A204.1 (cell line): ENCODE measurements at regions not wholly inside any gene's neighbourhood (a gene's known extent, or its start where the extent isn't known, plus 50 kb on each side); places are given as distances from the start of the nearest gene placed in this dataset.

Experiments used
- FAIRE-seq: peaks from 2 replicates; lab custom pipeline; 2012; peaks lifted over from hg19 to GRCh38; lab: Jason Lieb, UNC

DNA sequence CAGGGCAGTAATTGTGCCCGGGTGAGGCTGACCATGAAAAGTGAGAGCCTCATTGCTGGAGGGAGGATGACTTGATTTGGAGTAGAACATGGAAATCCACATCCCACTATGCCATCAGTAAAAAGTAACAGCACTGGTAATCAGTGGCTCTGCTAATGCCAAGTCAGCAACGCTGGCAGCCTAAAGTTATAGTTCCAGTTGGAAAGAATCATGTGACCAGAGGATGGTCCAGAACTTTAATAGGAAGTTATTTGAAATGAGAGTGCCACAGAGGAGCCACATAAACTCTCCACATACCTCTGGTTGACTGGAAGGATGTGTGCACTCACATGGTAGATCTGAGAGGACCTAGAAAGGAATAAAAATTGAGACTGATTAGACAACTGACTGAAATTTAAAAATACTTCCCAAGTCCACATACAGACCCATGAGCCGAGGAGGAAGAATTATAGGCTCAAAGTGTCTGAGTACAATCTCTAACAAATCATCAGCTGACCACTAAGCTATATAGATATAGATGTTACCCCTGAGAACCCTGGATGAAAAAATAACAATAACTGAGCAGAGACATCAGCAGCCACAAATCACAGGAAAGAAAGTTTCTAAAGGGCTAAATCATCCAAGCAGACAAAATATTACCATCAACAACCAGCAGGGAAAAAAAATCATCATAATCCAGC is 346.8 kb downstream of the STK39 start:
- FAIRE-seq: no peak

DNA sequence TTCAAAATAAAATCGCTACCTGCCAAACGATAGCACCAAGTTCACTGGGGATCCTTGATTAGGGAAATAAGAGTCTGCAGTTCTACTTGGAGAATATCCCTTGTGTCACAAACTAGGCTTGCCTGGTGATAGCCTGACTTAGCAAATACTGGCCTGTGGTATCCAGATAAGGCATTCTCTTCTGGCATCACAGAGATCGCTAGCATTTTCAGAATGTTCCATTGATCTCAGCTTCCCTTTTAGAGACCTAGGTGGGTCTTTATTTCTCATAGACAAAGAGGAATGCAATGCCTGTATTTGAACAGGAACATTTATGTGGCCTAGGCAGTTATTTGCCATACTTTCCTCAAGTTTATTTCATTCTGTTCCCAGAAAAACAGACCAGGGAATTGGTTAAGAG is 349.1 kb downstream of the STK39 start:
- FAIRE-seq: no peak

GRCh38 chr2:167891841-167892240 is 355.6 kb downstream of the STK39 start:
- no peak for FAIRE-seq

DNA sequence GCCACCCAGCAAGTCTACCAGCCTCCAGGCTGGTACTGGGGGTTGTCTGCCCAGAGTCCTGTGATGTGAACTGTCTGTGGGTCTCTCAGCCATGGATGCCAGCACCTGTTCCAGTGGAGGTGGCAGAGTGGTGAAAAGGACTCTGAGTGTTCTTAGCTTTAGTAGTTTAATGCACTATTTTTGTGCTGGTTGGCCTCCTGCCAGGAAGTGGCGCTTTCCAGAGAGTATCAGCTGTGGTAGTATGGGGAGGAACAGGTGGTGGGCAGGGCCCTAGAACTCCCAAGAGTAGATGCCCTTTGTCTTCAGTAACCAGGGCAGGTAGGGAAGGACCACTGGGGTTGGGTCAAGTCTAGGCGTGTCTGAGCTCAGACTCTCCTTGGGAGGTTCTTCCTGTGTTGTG is 356.7 kb downstream of the STK39 start:
- no peak for FAIRE-seq

- FAIRE-seq: no peak
These were observed 367.0 kb downstream of the STK39 start for GRCh38 chr2:167880415-167880814.

DNA sequence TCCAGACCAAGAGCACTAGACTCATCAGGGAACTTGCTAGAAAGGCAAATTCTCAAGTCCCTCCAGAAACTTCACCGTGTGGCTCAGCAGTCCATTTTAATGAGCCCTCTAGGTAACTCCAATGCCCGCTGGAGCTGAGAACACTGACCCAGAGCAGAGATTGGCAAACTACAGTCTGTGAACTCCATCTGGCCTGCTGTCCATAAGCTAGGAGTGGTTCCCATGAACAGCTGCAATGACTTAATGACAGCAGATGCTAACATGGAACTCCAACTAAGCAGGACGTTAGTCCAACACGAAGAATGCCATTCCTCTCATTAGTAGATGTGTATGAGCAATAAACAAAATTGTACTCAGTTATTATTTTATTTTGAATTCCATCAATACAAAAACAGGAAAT is 371.9 kb downstream of the STK39 start:
- FAIRE-seq: no peak

GRCh38 chr2:167874812-167875211 is 372.6 kb downstream of the STK39 start:
- FAIRE-seq: no peak

DNA sequence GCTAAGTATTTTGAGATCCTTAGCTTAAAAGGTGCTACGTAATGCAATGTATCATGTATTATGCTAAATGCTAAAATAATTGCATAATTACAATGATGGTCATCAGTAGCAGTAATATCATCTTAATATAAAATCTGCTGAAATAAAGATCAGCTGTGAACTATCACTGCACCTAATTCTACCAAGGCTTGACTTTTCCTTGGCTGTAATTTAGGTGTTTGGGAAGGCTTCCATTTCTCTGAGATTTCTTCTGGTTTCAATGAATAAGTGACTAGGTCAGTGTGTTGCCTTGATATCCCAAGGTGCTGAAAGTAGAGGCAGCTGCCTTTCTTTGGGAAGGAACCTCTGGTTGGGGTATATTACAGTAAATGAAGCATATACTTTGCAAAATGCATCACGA is 376.1 kb downstream of the STK39 start:
- no peak for FAIRE-seq

- FAIRE-seq: no peak
These were observed 378.2 kb downstream of the STK39 start for GRCh38 chr2:167869200-167869599.

GRCh38 chr2:167863377-167863776 is 384.0 kb downstream of the STK39 start:
- FAIRE-seq: no peak

DNA sequence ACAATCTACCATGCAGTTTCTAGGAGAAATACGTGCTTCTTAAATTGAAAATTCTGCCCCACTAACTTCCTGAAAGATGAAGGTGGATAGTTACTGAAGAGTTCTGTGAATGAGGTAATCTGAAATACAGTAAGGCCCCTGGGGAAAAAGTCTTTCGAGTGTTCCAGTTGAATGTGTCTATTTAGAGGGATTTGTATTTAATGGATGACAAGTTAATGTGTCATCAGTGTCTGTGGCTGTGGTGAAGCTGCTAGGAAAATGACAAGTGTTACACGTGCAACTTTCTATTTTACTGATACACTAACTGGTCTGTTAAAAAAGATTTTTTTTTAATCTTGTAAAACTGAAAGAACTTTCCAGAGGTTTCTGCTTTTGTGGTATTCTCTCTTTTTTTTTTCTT is 384.6 kb downstream of the STK39 start:
- no peak for FAIRE-seq

DNA sequence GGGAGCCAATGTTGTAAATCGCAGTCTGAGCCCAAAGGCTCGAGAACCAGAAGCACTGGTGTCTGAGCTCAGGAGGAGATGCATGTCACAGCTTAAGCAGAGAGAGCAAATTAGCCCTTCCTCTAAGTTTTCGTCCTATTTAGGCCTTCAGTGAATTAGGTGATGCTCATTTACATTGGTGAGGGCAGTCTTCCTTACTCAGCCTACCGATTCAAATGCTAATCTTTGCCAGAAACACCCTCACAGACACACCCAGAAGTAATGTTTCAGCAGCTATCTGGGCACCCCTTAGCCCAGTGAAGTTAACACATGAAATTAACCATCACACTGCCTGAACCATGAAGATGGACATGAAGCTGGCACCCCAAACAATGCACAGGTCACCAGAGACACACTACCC is 385.1 kb downstream of the STK39 start:
- FAIRE-seq: no peak

DNA sequence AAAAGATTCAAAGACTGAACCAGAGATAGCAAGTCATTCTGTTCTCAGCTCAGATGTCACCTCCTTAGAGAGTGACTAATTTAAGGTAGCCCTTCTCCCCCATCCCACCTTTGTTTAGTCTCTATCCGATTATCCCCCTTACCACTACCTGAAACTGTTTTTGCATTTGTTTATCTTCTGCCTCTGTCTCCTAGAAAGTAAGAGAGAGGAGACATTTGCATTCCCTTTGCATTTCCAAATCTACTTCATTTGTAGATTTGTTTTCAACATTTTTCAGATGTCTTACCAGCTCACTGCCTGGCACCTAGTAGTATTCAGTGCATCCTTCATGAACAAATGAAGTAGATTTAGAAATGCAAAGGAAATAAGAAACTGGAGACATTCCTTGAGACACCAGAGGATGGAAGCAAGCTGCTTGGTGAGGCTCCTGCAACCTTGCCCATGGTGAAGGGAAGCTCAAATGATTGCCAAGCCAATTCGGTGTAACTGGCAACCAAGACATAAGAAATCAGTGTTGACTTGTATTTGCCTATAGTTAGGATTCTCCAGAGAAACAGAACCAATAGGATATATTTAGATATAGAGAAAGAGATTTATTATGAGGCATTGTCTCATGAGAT is 385.7 kb downstream of the STK39 start:
- no peak for FAIRE-seq

GRCh38 chr2:167860082-167860481 is 387.3 kb downstream of the STK39 start:
- no peak for FAIRE-seq

DNA sequence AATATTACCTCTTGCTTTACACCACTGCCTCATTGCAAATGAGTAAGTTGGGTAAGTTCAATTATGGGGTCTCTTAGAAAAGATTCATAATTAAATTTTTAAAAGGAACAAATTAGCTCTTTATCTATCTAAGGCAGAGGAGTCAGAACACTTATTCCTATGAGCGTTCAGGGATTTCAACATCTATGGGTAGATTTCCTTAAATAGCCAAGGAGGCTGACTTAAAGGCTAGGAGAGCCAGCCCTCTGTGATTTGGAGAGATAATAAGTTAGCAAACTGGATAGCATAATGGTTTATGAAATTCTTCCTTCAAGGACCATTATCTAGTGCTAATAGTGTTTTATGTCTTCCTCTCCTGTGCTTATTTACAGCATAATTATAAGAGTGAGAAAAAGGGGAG is 387.7 kb downstream of the STK39 start:
- no peak for FAIRE-seq

GRCh38 chr2:167858086-167858485 is 389.3 kb downstream of the STK39 start:
- FAIRE-seq: no peak

- no peak for FAIRE-seq
These were observed 390.0 kb downstream of the STK39 start for GRCh38 chr2:167857416-167857815.

- no peak for FAIRE-seq
These were observed 391.2 kb downstream of the STK39 start for GRCh38 chr2:167856190-167856589.

- no peak for FAIRE-seq
These were observed 392.2 kb downstream of the STK39 start for GRCh38 chr2:167855211-167855610.

- FAIRE-seq: no peak
These were observed 393.7 kb downstream of the STK39 start for GRCh38 chr2:167853717-167854116.

DNA sequence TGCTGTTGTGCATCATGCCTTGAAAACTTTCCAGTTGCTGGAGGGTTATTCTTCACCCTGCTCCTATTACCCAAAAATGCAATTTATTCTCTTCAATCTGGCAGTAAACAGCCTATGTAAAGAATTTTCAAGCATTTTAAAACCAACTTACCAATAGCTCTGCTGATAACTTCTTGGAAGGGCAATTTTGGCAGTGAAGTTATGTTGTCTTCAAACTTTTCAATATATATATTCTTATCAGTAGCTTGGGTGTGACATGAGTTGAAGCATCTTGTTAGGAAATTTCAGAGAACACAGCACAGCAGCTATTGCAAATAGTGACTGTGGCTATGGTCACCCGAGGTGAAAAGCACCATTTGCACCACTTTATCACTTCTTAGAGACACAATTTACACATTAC is 395.5 kb downstream of the STK39 start:
- FAIRE-seq: no peak

DNA sequence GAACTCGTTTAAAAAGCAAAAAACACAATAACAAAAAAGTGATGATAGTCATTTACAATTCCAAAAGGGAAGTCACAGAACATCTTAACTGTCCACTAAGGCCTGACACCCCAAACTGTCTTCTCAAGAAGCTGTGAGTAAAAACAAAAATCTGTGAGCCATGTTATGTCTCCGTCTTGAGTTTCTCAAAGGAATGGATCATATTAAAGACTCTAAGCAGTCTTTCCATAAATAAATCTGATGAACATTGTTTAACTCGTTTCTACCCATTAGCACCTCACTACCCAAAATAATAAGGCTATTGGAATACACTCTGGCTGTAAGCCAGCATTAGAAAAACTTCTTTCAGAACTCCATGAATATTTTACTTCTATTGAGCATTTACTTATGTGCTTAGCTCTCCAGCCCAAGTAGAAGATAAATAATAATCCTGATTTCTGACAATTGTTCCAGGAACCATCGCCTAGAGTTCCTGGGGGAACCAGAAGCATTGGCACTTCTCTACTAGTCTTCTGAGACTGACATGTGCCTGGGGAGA is 396.0 kb downstream of the STK39 start:
- no peak for FAIRE-seq

GRCh38 chr2:167844714-167845530 is 402.5 kb downstream of the STK39 start:
- no peak for FAIRE-seq
